GM21717 (cell line): ENCODE measurements at regions not wholly inside any gene's neighbourhood (a gene's known extent, or its start where the extent isn't known, plus 50 kb on each side); places are given as distances from the start of the nearest gene placed in this dataset.
"Not testable (repeated sequence)": the region's sequence is repeated elsewhere in the genome, so short reads cannot be mapped to it uniquely, and the experiment has no call there.

ENCODE experiments used
- ATAC-seq: cut with Tn5 transposase; IDR thresholded peaks from one replicate; pipeline ENCODE4 v1.9.1; 2021; ENCODE audit warnings: mild to moderate bottlenecking, moderate library complexity; ENCODE audit not compliant: unreplicated experiment

DNA sequence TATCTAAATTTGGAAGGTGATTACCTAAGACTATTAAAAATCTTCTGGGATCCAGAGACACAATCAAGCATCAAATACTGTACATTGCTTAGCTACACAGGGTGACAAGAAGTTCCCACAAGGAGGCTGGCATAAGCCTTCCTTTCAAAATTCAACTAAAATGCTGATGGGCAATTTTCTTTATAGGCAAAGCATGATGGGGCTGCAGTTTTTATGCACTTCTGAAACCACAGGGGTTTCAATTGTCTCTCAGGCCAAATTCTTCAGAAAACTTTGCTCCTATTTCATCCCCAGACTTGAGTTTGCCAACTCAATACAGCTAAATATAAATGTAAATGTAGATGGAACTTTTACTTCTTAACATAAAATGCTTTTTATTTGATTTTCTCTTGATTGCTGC is 241.6 kb downstream of the ZPLD1 start:
- no peak for ATAC-seq

DNA sequence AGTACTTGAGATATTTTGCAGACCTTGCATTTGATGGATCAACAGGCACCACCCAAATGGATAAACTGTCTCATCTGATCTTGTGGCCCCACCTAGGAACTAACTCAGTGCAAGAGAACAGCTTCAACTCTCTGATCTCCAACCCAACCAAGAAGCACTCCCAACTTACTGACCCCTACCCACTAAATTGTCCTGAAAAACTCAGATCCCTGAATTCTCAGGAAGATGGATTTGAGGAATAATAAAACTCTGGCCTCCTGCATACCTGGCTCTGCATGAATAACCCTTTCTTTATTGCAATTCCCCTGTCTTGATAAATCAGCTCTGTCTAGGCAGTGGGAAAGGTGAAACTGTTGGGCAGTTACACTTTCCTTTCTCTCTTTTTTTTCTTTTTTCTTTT is 247.9 kb downstream of the ZPLD1 start:
- ATAC-seq, result no peak

DNA sequence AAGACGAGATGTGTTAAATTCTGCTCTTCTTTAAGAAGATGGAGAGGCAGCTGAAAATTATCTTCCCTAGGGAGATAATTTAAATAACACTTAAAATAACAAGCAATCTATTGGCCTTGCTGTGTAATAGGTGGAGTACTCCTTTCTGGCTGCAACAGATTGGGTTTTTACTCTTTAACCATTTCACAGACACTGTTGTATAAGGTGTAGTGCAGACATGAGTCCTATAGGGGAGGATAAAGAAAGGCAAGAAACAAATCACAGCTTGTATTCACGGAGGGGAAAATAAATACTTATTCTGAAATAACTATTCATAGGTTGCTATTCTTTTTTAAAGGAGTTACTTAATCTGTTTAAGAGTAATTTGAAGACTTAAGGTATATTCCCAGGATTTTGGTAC is 252.0 kb downstream of the ZPLD1 start:
- ATAC-seq, result no peak

DNA sequence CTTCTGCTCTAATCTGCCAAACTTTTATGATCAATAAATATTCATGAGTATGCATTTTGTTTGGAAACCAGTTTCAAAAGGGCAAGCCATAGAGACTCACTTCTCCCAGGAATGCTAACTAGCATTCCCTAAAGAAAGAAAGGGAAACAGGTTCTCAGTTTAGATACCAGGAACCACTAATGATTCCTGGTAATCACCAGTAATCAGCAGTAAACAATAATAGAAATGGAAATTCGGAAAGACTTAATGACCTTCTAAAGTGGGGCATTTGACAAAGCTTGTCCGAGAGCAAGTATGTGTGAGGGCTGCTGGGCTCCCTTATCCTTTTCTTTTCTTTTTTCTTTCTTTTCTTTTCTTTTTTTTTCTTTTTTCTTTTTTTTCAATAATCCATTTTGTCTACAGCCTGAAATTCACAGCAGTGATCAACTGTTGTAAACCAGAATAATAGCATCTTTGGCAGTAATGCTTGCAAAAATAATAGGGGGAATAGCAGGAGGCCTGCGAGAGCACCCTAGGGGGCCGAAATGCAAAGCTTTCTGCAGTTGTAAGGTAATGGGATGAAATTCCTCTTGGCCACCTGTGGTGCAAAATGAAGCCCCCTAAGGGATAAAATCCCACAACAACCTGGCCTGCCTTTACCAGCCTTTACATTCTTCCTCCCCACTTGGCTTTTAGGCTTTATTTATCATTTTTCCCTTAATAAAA is 253.2 kb downstream of the ZPLD1 start:
- no peak for ATAC-seq

DNA sequence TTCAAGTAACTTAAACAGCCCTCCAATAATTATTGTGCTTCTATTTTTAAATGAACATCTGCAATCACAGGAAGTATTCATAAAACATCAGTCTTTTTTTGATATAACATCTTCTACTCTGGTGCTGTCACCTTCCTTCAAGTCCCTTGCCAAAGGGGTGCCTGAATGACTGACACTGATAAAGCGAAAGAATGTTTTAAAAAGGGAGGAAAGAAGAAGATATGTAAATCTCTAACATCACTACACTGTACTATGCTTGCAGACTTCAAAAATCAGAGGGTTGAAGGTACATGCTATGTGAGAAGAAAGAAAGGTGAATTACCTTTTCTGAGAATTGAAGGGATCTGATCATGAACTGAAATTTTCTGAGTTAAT is 253.7 kb downstream of the ZPLD1 start:
- ATAC-seq, result no peak

DNA sequence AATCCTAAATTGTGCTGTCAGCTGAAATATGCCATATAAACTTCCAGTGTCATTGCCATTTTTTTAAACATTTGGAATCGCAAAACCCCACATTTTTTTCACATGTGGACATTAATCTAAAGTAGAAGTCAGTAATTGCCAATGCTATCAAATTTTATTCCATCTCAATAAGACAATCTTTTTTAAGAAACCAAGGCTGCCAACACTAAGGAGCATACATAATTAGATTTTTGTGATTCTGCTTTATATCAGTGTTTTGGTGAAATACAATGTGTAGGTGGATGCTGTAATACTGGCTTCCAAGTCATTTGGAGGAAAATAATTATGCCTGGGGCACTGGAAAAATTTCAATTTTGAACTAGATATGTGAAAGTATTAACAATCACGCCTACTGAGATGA is 256.7 kb downstream of the ZPLD1 start:
- ATAC-seq, result no peak

DNA sequence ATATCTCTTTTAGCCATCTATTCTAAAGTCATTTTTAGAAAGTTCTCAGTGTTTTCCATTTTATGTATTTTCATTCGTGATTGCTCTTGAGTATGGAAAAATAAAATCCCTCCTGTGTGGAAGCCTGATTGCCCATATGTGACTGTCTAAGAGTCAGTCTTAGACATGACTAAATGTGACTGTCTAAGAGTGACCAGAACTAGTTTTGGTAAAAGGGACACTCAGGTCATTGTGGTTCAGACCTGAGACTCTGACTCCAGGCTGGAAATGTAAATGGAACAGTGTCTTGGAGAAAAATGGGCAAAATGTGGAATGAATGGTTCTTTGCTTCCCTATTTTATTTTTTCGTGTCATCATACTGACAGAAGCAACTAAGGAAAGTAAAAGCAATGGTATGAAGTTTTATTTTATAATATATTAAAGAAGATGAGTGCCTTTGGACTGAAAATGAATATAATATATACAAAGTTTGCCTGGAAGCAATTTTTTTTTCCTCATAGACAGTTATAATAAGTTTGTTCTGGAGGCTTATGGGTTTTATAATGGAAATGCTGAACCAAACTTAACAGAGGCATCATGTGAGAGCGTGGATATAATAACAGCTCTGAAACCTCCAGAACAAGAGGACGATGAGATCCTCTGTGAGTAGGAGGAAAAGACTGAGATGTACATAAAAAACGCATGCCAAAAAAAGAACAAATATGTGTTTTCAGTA is 264.4 kb downstream of the ZPLD1 start:
- ATAC-seq, result no peak

DNA sequence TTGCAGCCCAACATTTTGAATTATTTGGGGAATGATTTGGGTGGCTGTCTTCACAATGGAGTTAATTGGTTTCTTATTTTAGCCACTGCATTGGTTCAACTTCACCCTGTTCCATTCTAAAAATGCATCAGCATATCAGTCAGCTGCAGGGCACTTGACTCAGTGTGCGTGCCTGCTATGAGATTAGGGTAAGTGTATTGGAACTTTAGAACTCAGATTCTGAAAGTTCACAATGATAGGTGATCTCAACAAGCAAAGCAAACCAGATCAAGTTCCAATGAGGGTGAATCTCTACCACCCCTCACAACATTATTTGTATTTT is 265.0 kb downstream of the ZPLD1 start:
- no peak for ATAC-seq

DNA sequence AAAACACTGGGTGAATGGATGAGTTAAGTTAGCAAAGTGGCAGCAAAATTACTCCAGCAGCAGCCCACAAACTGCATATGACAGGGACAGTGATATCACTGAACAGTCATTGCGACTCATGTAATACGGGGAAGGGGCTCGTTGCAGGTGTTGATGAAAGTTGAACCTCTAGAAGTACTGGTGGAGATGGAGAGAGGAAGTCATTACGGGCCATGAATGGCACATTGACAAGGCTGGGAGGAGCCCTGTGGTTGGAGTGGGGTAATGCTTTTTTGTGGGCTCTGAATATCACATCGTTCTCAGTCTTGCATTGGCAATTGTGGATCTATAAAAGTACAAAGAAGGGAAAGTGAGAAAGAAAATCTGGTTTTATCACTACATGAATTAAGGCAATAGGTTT is 278.1 kb downstream of the ZPLD1 start:
- no peak for ATAC-seq

DNA sequence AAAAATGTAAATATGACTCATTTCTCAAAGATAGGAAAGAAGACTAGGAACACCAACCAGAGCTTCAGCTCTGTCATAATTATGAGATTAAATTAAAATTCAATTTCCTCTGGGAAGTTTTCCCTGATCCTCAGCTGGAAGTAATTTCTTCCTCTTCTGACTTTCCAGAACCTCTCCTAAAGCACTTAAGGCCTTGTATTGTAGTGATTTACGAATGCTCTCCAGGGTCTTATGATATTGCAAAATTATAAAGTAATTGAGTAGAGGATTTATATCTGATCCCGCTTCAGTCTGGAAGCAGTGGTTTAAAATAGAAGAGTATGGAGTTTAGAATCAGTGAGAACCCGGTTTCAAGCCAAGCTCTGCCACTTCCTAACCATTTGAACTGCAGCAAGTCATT is 279.8 kb downstream of the ZPLD1 start:
- peak; percentile 25 for ATAC-seq

DNA sequence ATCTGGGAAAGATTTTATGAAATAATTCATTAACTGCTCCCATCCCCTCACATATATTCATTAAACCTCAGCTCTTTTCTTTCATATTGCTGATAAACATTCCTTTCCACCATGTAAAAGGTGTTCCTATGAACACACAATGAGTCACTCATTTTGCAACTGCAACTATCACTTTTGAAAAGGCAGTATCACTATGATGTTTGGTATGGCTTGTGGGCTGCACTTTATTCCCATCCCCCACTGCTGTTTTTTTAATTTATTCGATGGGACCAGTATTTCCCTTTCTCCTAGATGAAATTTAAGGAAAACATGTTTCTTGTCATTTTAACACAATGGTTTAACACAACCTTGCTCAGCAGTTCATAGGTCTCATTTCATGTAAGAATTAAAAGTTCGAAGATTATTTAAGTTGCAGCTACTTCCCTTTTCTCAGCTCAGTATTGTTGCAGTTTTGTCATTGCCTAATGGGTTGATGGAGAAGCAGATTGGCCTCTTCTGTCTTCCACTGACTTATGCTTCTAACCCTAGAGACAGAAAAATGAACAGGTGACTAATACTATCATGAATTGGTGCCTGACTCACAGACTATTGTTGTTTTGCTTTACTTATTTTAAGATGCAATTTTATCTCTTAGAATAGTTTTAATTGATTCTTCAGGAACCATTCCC is 280.3 kb downstream of the ZPLD1 start:
- ATAC-seq, result peak; percentile 98

DNA sequence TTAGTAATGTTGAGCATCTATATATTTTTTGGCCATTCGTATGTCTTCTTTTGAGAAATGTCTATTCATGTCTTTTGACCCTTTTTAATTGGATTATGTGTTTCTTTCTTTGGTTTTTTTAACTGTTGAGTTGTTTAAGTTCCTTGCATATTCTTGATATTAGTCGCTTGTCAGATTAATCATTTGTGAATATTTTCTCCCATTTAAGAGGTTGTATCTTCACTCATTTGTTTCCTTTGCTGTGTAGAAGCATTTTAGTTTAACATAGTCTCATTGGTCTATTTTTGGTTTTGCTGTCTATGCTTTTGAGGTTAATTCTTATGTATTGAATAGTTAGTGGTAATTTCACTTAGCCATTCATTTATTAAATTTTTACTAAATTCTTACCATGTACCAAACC is 283.8 kb downstream of the ZPLD1 start:
- ATAC-seq, result no peak

DNA sequence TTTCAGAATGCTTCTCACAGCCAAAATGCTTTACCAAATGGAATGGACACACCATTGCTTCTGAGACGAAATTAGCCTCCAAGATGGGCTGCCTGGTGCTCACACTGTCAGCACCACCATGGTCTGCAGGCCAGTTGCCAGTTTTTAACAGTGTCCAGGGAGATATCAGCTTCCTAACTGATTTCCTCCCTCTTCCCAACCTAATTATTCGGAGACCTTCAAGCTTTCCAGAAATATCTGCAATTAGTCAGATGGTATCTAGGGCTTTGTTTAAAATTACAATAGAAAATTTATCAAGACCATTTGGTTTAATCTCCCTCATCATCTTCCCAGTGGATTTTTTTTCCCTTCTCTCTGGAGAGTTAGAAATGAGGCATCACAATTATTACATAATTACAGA is 287.5 kb downstream of the ZPLD1 start:
- ATAC-seq, result no peak

DNA sequence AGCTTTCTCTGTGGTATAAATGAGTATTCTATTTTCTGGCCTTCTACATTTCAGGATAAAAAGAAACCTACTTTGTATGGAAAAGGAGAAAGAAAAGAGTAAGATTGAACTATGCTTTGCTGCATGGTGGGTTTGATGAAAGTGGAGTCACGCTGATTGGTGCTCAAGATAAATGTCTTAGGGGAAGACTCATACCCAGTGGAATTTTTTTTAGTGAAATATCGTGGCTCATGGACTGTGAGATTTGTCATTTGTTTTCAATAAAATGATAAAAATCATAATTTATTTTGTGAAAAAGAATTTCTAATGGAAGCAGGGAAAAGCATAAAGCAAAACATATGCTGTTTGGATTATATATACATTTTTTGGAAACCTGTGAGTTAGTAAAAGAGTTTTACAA is 292.5 kb downstream of the ZPLD1 start:
- ATAC-seq, result no peak

DNA sequence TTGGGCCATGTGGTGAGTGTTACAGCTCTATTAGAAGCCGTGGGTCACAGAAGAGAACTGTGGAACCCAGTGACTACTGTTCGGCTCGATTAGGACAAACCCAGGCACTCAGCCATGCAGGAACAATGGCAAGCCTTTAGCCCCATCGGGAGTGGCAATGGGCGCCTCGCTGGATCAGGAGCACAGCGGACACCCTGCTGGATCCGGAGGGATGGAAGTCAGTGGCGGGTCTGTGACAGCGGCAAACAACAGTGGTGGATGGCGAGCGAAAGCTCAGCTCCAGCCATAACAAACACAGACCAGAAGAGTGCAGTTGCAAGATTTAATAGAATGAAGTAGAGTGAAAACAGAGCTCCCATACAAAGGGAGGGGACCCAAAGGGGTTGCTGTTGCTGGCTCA is 297.8 kb downstream of the ZPLD1 start:
- ATAC-seq, result not testable (repeated sequence)

DNA sequence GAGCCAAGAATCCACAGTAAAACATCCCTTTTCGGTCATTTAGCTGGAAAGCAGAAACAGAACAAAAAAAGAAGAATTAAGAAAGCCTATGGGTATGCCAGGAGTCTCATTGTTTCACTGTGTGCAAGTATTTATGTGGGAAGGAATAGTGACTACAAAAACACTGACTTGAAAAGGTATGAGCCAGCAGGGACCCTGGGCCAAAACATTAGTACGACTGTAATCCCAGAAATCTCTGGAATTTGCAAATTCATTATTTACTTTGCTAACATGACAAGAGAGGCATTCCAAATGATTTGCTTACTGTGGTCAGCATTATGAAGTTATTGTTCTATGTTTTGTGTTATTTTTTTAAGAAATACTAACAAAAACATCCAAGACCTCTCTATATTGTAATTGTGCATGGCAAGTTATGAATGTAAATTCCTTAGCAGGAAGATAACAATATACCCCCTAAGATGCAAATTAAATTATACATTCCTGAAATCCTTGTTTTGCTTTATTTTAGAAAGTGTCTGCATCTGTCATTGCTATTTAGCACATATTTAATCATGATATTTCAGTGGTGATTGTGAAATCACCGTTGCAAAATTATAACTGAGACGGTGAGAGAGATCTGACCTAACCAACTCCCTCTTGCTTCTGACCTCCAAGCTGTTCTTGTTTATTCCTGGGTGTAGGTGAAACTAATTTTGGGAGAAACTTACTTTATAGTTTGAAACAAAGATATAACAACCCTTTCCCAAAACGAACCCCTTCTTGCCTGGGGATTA is 299.2 kb downstream of the ZPLD1 start:
- no peak for ATAC-seq

DNA sequence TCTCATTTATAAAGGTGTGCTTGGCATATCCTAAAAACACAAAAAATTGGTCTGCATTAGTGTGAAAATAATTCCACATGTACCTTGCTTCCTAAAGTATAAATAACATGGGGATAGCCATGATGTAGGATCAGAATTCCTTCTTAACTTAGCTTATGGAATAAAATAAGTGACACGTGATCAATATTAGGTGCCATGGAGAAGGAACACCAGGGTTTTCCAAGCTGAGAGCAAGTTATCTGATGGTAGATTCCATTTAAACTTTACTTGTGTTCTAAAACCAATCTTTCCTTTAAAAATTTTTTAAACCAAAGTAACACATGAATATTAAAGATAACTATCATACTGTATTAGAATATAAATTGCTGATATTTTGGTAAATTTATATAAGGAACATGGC is 300.5 kb downstream of the ZPLD1 start:
- no peak for ATAC-seq

DNA sequence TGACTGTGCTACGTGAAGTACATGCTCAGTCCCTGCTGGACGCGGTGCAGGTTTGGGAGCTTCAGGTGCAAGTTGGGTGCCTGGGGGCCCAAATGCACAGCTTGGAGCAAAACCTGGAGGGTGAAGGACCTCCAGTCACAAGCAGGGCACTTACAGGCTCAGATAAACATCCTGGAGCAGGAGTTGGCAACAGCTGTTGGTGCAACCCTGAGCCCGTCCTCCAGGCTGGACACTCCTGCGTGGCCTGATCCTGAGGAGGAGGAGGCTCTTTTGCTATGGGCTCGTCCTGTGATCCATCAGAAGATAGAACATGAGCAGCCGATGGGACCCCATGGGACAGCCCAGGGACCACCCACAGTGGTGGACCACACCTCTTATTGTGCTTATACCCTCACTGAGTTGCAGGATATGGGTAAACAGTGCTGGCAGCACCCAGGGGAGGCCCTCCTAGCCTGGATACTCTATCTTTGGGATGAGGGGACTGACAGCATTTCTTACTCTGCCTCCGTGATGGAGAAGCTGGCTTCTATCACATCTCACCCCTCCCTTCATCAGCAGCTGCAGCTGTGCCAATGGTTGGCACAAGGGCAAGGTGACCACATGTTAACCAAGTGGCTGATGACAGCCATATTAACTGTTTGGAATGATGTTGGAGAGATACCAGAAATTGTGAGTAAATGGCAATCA is 301.6 kb downstream of the ZPLD1 start:
- no peak for ATAC-seq

DNA sequence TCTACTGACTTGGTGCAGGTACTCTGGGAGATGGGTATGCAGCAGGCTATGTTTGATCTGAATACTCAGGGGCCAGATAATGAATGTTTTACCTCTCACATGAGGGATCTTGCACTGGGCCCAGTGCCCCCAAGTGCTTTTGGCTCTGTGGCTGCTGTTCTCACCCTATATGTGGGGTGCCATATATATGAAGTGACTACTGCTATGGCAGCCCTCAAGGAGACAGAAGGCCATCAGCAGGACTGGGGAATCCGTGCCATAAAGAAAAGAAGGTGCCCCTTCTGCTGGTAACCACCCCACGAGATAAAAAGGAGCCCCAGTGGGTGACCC is 302.1 kb downstream of the ZPLD1 start:
- ATAC-seq, result no peak

DNA sequence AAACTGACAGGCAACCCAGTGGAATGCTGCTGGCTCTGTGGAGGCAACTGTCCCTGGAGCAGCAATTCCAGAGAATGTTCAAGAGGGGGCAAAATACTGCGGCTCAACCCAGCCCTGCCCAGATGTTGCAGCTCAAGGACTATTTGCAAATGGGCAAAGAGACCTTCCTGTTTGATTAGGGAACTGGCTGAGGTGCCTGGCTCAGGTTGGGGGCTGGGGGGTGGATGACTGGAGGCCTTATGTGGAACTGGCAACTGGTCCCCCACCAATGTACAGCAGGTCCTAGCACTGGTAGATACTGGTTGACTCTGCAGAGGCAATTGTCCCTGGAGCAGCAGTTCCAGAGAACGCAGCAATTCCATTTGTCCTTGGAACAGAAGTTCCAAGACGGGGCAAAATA is 302.5 kb downstream of the ZPLD1 start:
- no peak for ATAC-seq

DNA sequence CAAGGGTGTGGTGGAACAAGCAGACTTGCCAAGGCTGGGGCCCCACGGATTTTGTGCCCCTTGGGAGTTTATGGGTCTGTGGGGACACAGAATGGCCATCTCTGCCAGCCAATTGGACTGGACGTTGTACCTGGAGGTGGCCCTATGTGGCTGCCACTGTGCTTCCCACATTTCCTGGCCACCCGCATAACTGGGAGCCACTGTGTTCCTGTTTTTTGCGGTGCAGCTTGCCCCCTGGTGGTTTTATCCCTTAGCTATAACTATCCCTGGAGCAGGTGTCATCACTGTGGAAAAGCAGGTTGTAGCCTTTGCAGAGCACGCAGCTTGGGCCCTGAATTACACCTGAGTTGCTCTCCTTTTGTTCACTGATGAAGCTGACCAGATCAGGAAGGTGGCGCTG is 306.3 kb downstream of the ZPLD1 start:
- no peak for ATAC-seq
